OCI-LY7 (cell line): ENCODE measurements at regions not wholly inside any gene's neighbourhood (a gene's known extent, or its start where the extent isn't known, plus 50 kb on each side); places are given as distances from the start of the nearest gene placed in this dataset.

Source experiments
- BruUV-seq: library from RNA; stranded (reverse); fragments of 400-500 nt; replicated peaks from 2 replicates; lab custom pipeline; 2021; lab: Mats Ljungman, UMichigan
- CTCF ChIA-PET: fragments of 300-600 bp; sonication (Branson Sonifier 250); formaldehyde crosslinking; loops from one replicate; lab custom pipeline; 2022; ENCODE audit warnings: antibody characterized with exemption; ENCODE audit not compliant: unreplicated experiment; lab: Charles Lee
- POLR2A ChIA-PET: fragments of 300-600 bp; sonication (Branson Sonifier 250); formaldehyde crosslinking; loops from one replicate; lab custom pipeline; 2022; ENCODE audit warnings: antibody characterized with exemption; lab: Charles Lee
- DNase-seq: peaks from one replicate; pipeline ENCODE4 v3.0.0-alpha.2; 2015; ENCODE audit warnings: low spot score
- H2AFZ ChIP-seq: fragments of 200-600 bp; sonication (generic), shearing (Covaris generic); 2 replicates; pipeline ENCODE4 v1.6.1; 2014; ENCODE audit warnings: mild to moderate bottlenecking, antibody characterized with exemption, low read length, moderate library complexity
- H3K27ac ChIP-seq: fragments of 200-600 bp; sonication (generic); 2 replicates; pipeline ENCODE4 v1.5.1; 2014; ENCODE audit warnings: mixed run types, low read depth, mild to moderate bottlenecking, moderate library complexity, low read length, inconsistent platforms; ENCODE audit not compliant: poor library complexity, severe bottlenecking
- H3K36me3 ChIP-seq: fragments of 200-600 bp; sonication (generic); 2 replicates; pipeline ENCODE4 v1.6.1; 2014; ENCODE audit warnings: mild to moderate bottlenecking, antibody characterized with exemption, low read length, moderate library complexity, mixed read lengths; ENCODE audit not compliant: insufficient read depth
- H3K4me1 ChIP-seq: fragments of 200-600 bp; sonication (generic); 2 replicates; pipeline ENCODE4 v1.5.1; 2014; ENCODE audit warnings: mild to moderate bottlenecking, low read length; ENCODE audit not compliant: insufficient read depth, poor library complexity, severe bottlenecking
- H3K4me2 ChIP-seq: fragments of 200-600 bp; sonication (generic); 2 replicates; pipeline ENCODE4 v1.6.1; 2014; ENCODE audit warnings: mild to moderate bottlenecking, low read length
- H3K4me3 ChIP-seq: fragments of 200-600 bp; sonication (generic); 2 replicates; pipeline ENCODE4 v1.5.1; 2014; ENCODE audit warnings: mild to moderate bottlenecking, low read depth, low read length; ENCODE audit not compliant: poor library complexity, severe bottlenecking
- H3K79me2 ChIP-seq: fragments of 200-600 bp; sonication (generic); 2 replicates; pipeline ENCODE4 v1.6.1; 2016; ENCODE audit warnings: low read depth, mild to moderate bottlenecking, low read length, moderate library complexity, mixed read lengths; ENCODE audit not compliant: insufficient read depth
- H3K9me2 ChIP-seq: fragments of 200-600 bp; sonication (generic); 2 replicates; pipeline ENCODE4 v1.6.1; 2016; ENCODE audit warnings: mild to moderate bottlenecking, low read length, mixed read lengths; ENCODE audit not compliant: insufficient read depth
- H3K9me3 ChIP-seq: fragments of 200-600 bp; sonication (generic); 2 replicates; pipeline ENCODE4 v1.6.1; 2014; ENCODE audit warnings: mild to moderate bottlenecking, mixed run types, low read length, mixed read lengths
- H4K20me1 ChIP-seq: fragments of 200-600 bp; sonication (generic); 2 replicates; pipeline ENCODE4 v1.6.1; 2014; ENCODE audit warnings: mild to moderate bottlenecking, antibody characterized with exemption, low read length, moderate library complexity, mixed read lengths; ENCODE audit not compliant: insufficient read depth
- CTCF ChIP-seq: fragments of 200-600 bp; sonication (generic); conservative IDR thresholded peaks from 2 replicates; pipeline ENCODE4 v1.5.1; 2014; ENCODE audit warnings: mild to moderate bottlenecking, antibody characterized with exemption, low read length, moderate library complexity, mixed read lengths
- EZH2phosphoT487 ChIP-seq: fragments of 200-600 bp; sonication (generic); IDR thresholded peaks from 2 replicates; pipeline ENCODE4 v1.6.1; 2018; ENCODE audit warnings: low read depth, borderline replicate concordance, mild to moderate bottlenecking, mixed run types, antibody characterized with exemption, low read length, moderate library complexity, mixed read lengths
- intact Hi-C: fragments of 100-400 bp; cut with micrococcal nuclease; formaldehyde crosslinking; loops from one replicate; pipeline ENCODE4 v1.10.0; 2022; ENCODE audit not compliant: unreplicated experiment

- POLR2A ChIA-PET: interaction anchor here (0.9 to 1.0 kb wide), 2 partner anchors 8 to 39 kb away, joined by 3 read pairs; no protein-coding TSS in a partner anchor
- no peak overlapping the region for H3K27ac ChIP-seq
- H3K4me2 ChIP-seq: no peak overlapping the region
- intact Hi-C loops: no loop called here
- no peaks in the 10 kb centered on the region for H3K79me2 ChIP-seq
- no TSS peak for BruUV-seq
- DNase-seq: no peak
- H3K4me3 ChIP-seq: no peak overlapping the region
- TF ChIP-seq EZH2phosphoT487 (no peak), CTCF (no peak)
- H3K36me3 ChIP-seq: no peaks in the 10 kb centered on the region
- H4K20me1 ChIP-seq: no peaks in the 10 kb centered on the region
- CTCF ChIA-PET: no interaction called here
- H3K9me3 ChIP-seq: no peaks in the 10 kb centered on the region
- no peak overlapping the region for H2AFZ ChIP-seq
- H3K4me1 ChIP-seq: peaks cover 8% of the 10 kb centered on the region
- H3K9me2 ChIP-seq: no peaks in the 10 kb centered on the region
These were observed 125.2 kb upstream of the PROK2 start for GRCh38 chr3:71910108-71910507.

GRCh38 chr3:71907996-71908395 is 123.0 kb upstream of the PROK2 start:
- no peaks in the 10 kb centered on the region for H3K79me2 ChIP-seq
- BruUV-seq: no TSS peak
- no peak for TF ChIP-seq EZH2phosphoT487
- TF ChIP-seq CTCF: no peak
- H3K9me3 ChIP-seq: no peaks in the 10 kb centered on the region
- H3K9me2 ChIP-seq: no peaks in the 10 kb centered on the region
- no peak overlapping the region for H3K4me3 ChIP-seq
- CTCF ChIA-PET: no interaction called here
- H3K4me1 ChIP-seq: peaks cover 10% of the 10 kb centered on the region
- H3K27ac ChIP-seq: no peak overlapping the region
- intact Hi-C loops: no loop called here
- POLR2A ChIA-PET: no interaction called here
- no peak overlapping the region for H2AFZ ChIP-seq
- no peaks in the 10 kb centered on the region for H3K36me3 ChIP-seq
- no peak overlapping the region for H3K4me2 ChIP-seq
- no peak for DNase-seq
- no peaks in the 10 kb centered on the region for H4K20me1 ChIP-seq

- Histone ChIP-seq H3K4me1 (peaks cover 10% of the 10 kb centered on the region), H2AFZ (no peak overlapping the region), H3K9me2 (no peaks in the 10 kb centered on the region), H4K20me1 (no peaks in the 10 kb centered on the region), H3K9me3 (no peaks in the 10 kb centered on the region), H3K4me2 (no peak overlapping the region), H3K27ac (no peak overlapping the region), H3K4me3 (no peak overlapping the region), H3K79me2 (no peaks in the 10 kb centered on the region), H3K36me3 (no peaks in the 10 kb centered on the region)
- no peak for DNase-seq
- CTCF ChIA-PET: interaction anchor here (0.5 to 0.8 kb wide), 3 partner anchors 13 to 183 kb away, joined by 3 to 4 read pairs (median 3); no protein-coding TSS in a partner anchor
- TF ChIP-seq CTCF: no peak
- no peak for TF ChIP-seq EZH2phosphoT487
- POLR2A ChIA-PET: interaction anchor here (1.5 kb wide), 1 partner anchor 17 kb away, joined by 5 read pairs; no protein-coding TSS in a partner anchor
- no TSS peak for BruUV-seq
- intact Hi-C loops: no loop called here
These were observed 122.0 kb upstream of the PROK2 start for GRCh38 chr3:71906976-71907375.
